DND-41 (cell line): ENCODE measurements at regions not wholly inside any gene's neighbourhood (a gene's known extent, or its start where the extent isn't known, plus 50 kb on each side); places are given as distances from the start of the nearest gene placed in this dataset.

ENCODE experiments used
- EZH2 ChIP-seq: IDR thresholded peaks from 3 replicates; pipeline ENCODE4 v1.6.1; 2012; ENCODE audit warnings: borderline replicate concordance, low read depth, mild to moderate bottlenecking, moderate library complexity, low read length, inconsistent platforms; ENCODE audit not compliant: severe bottlenecking
- TF ChIP-seq, protein P1 (sequence below): IDR thresholded peaks from 2 replicates; pipeline ENCODE4 v1.5.1; 2012; ENCODE audit warnings: borderline replicate concordance, low read length, moderate library complexity, mild to moderate bottlenecking; ENCODE audit not compliant: poor library complexity, severe bottlenecking; ENCODE audit errors: extremely low read depth

DNA sequence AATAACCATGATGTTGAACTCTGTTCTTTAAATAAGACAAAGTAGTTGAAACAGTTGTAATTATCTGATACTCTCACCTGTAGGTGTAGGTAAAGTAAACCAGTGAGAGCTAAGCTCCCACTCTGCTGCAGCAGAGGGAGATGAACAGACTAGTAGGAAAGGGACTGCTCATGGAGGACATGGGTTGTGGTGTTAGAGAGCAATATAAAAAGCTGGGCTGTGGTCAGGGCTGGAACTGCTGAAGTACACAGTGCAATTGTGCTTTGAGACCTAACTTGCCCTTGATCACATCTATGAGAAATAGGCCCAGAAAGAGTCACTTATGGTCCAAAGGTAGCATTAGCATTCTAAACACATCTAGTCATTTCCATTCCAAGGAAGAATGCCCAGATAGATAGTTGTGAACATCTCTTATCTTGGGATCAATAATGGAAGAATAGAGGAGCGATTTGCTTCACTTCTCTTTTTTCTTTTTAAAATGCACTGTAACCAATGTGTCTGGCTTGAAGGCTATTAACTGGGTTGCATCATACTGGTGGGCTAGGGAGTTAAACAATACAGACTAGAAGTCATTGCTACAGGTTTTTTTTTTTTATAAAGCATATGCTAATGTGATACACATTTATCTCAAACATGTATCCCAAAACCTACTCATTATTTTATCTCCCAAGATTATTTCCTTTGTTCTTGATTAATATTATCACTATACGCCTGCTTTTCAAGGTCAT is 251.3 kb upstream of the CENPE start:
- TF ChIP-seq, protein P1, sequence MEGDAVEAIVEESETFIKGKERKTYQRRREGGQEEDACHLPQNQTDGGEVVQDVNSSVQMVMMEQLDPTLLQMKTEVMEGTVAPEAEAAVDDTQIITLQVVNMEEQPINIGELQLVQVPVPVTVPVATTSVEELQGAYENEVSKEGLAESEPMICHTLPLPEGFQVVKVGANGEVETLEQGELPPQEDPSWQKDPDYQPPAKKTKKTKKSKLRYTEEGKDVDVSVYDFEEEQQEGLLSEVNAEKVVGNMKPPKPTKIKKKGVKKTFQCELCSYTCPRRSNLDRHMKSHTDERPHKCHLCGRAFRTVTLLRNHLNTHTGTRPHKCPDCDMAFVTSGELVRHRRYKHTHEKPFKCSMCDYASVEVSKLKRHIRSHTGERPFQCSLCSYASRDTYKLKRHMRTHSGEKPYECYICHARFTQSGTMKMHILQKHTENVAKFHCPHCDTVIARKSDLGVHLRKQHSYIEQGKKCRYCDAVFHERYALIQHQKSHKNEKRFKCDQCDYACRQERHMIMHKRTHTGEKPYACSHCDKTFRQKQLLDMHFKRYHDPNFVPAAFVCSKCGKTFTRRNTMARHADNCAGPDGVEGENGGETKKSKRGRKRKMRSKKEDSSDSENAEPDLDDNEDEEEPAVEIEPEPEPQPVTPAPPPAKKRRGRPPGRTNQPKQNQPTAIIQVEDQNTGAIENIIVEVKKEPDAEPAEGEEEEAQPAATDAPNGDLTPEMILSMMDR: no peak
- no peak for TF ChIP-seq EZH2
